Ectodermal cell (in vitro differentiated cells): ENCODE measurements at regions not wholly inside any gene's neighbourhood (a gene's known extent, or its start where the extent isn't known, plus 50 kb on each side); places are given as distances from the start of the nearest gene placed in this dataset.
"Not testable (repeated sequence)": the region's sequence is repeated elsewhere in the genome, so short reads cannot be mapped to it uniquely, and the experiment has no call there.

ENCODE experiments used
- H3K27ac ChIP-seq: 2 replicates; pipeline ENCODE4 v1.7.0; 2013; ENCODE audit warnings: mild to moderate bottlenecking, low read depth, low read length; ENCODE audit not compliant: insufficient read depth, poor library complexity, severe bottlenecking
- H3K27me3 ChIP-seq: 2 replicates; pipeline ENCODE4 v1.7.0; 2013; ENCODE audit warnings: mild to moderate bottlenecking, low read length; ENCODE audit not compliant: insufficient read depth, control insufficient read depth, poor library complexity, severe bottlenecking
- H3K36me3 ChIP-seq: one replicate; pipeline ENCODE4 v1.7.0; 2013; ENCODE audit warnings: low read length; ENCODE audit not compliant: control insufficient read depth, insufficient read depth
- H3K4me1 ChIP-seq: one replicate; pipeline ENCODE4 v1.7.0; 2013; ENCODE audit warnings: low read length; ENCODE audit not compliant: control insufficient read depth, insufficient read depth
- H3K4me3 ChIP-seq: 2 replicates; pipeline ENCODE4 v1.7.0; 2013; ENCODE audit warnings: low read depth, low read length, control low read depth; ENCODE audit not compliant: insufficient read depth
- H3K9me3 ChIP-seq: 2 replicates; pipeline ENCODE4 v1.7.0; 2013; ENCODE audit warnings: mild to moderate bottlenecking, low read length, moderate library complexity; ENCODE audit not compliant: control insufficient read depth
- WGBS, 2 experiments: methylation state at CpG; one replicate each; pipeline ENCODE4 v1.1.7; 2013; ENCODE audit warnings: missing lambda C conversion rate in 2 of 2; 5-methylcytosine and 5-hydroxymethylcytosine counted together

DNA sequence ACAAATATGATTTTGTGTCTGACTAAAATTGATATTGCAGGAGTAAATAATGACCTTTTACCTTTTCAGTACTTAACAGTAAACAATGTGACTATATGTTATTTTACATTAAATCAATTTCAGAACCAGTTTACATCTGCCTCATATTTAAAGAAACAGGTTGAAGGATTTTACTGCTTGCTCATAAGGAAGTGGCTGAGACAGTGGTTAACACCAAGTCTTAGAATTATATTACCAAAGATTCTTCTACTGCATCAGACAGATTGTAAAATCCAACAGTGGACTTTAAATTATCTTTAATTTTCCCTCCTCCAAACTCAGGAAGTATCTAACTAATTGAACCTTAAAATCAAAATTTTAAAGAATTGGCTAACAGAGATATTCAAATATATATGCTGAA lies 1929.9 kb downstream of the PCDH9 start:
- no peak overlapping the region for H3K27ac ChIP-seq
- no peaks in the 10 kb centered on the region for H3K9me3 ChIP-seq
- H3K36me3 ChIP-seq, result no peaks in the 10 kb centered on the region
- H3K4me1 ChIP-seq, result no peaks in the 10 kb centered on the region
- H3K4me3 ChIP-seq, result no peak overlapping the region
- no peaks in the 10 kb centered on the region for H3K27me3 ChIP-seq

DNA sequence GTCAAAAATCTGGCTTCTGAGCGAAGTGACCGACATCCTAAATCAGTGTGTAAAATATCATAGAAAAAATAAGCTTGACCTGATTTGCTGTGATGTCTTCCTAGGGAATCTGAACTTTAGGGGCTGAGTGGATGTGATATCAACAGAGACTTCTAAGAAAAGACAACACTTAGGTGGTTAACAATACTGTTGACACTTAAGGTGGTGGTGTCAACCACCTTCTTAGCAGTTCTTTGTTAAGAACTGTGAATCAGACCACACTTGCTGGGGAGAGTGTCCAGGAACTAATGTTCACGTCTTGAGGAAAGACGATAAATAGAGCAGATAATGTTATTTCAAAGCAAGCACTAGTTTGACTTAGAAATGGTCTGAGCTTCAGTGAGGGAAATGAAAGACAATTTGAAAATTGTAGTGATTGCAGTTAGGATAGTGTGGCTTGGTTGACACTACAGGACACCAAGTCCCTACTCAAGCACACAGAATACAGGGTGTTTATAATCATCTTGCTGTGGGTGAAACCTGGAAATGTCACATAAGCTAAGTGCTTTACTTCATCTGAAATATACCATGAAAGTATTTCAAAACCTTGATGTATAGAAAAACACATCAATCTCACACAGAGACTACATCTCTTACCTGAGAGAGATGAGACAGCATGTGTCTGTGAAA lies 1936.5 kb downstream of the PCDH9 start:
- no peaks in the 10 kb centered on the region for H3K9me3 ChIP-seq
- H3K27ac ChIP-seq, result no peak overlapping the region
- WGBS, 2 experiments, result 96 to 98% methylated on average over 4 of the region's 4 CpGs
- no peak overlapping the region for H3K4me3 ChIP-seq
- H3K4me1 ChIP-seq, result no peaks in the 10 kb centered on the region
- no peaks in the 10 kb centered on the region for H3K27me3 ChIP-seq
- H3K36me3 ChIP-seq, result no peaks in the 10 kb centered on the region

DNA sequence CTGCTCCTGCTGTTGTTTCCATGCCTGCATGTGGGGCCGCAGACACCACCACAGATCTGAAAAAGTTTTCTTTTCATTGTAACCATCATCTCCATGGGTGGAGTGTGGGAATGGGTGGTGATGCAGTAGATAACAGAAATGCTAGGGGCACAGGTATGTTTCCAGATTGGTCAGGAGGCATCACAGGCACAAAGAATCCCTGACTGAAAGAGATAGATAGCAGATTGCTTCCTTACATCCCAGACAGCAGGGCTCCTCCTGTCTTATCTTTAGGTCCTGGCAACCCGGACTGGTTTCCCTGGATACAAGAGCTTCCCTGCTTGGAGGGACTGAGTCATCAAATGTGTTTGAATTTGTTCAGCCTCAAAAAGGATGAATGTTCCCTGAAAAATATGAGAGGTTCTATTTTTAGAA lies 1937.6 kb downstream of the PCDH9 start:
- Histone ChIP-seq H3K4me1 (no peaks in the 10 kb centered on the region), H3K27ac (no peak overlapping the region), H3K36me3 (no peaks in the 10 kb centered on the region), H3K9me3 (no peaks in the 10 kb centered on the region), H3K4me3 (no peak overlapping the region), H3K27me3 (no peaks in the 10 kb centered on the region)
- 48 to 49% methylated on average over 2 of the region's 2 CpGs for WGBS, 2 experiments

DNA sequence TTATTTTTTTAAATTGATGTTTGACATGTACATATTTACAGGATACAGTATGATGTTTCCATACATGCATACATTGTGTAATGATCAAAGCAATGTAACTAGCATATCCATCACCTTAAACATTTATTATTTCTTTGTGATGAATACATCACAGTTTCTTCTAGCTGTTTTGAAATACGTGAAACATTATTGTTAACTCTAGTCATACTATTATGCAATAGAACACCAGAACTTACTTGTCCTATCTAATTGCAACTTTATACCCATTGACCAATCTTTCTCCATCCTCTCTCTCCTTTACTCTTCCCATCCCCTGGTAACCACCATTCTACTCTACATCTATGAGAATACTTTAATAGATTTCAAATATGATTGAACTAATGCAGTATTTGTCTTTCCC lies 1942.7 kb downstream of the PCDH9 start:
- Histone ChIP-seq H3K9me3 (no peaks in the 10 kb centered on the region), H3K36me3 (no peaks in the 10 kb centered on the region), H3K27ac (no peak overlapping the region), H3K4me1 (no peaks in the 10 kb centered on the region), H3K27me3 (no peaks in the 10 kb centered on the region), H3K4me3 (no peak overlapping the region)
- 100% methylated on average over 1 of the region's 1 CpG for WGBS, 2 experiments

DNA sequence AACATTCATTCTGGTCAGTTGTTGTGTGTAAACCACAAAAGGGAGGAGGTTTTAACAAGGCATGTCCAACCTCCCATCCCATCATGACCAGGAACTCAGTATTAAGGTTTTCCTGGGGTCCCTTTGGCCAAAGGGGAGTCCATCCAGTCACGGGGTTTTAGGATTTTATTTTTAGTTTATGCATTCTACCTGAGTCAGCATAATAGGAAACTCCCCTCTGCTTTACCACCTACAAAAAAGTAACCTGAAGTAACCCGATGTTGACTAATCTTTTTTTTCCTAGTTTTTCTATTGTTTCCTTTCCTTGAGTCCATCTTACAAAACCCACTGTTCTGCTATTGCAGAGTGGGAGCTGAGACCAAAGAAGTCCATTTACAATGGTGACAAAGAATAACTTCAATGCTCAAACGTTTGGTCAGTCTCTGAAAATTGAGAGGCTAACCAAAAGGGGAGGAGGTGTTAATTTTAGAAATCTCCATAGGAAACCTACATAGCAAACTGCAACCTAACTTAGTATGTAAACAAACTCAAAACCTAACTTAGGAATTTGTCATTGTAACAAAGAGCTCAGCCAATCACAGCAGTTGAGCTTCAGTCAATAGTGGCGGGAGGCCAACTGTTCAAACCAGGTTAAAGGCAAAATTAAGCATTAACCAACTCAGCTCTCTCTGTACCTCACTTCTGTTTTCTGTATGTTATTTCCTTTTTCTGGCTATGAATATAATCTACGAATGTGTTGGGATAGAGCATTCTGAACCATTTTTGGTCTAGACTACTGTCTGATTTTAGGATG lies 1954.1 kb downstream of the PCDH9 start:
- H3K9me3 ChIP-seq, result no peaks in the 10 kb centered on the region

DNA sequence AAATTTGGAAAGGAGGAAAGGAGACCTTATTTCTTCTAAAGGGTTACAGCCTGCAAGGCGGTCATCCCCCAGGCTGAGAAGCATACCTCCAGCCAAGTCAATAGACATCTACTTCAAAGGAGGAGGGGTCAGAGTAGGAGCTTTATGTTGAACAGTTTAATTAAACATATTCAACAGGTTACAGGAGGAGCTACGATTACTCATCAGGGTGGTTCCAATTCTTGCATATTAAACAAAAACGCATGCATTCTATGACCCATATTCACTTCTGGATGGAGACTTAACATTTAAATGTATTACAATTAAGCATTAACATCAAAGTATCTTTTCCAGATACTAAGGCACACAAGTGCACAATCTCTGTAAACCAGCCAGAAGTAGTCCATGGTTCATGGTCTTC lies 1955.0 kb downstream of the PCDH9 start:
- Histone ChIP-seq H3K36me3 (no peaks in the 10 kb centered on the region), H3K4me1 (no peaks in the 10 kb centered on the region), H3K27ac (no peak overlapping the region), H3K4me3 (no peak overlapping the region), H3K9me3 (no peaks in the 10 kb centered on the region), H3K27me3 (no peaks in the 10 kb centered on the region)
- WGBS, 2 experiments, result 96 to 100% methylated on average over 2 to 3 of the region's 3 CpGs

More for the DNA sequence above, 1954.1 kb downstream of the PCDH9 start:
- Histone ChIP-seq H3K36me3 (no peaks in the 10 kb centered on the region), H3K4me1 (no peaks in the 10 kb centered on the region), H3K27ac (no peak overlapping the region), H3K4me3 (no peak overlapping the region), H3K27me3 (no peaks in the 10 kb centered on the region)
- WGBS, 2 experiments, result 83 to 92% methylated on average over 4 to 5 of the region's 5 CpGs

DNA sequence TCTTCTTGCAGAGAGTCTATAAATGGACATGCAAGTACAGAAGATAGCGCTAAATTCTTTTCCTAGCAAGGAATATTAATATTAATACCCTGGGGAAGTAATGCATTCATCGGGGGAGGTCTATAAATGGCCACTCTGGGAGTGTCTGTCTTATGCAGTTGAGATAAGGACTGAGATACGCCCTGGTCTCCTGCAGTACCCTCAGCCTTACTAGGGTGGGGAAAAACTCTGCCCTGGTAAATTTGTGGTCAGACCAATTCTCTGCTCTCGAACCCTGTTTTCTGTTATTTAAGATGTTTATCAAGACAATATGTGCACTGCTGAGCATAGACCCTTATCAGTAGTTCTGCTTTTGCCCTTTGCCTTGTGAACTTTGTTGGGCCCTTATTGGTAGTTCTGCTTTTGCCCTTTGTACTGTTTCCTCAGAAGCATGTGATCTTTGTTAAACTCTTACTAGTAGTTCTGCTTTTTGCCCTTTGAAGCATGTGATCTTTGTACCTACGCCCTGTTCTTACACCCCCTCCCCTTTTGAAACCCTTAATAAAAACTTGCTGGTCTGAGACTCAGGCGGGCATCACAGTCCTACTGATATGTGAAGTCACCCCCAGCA lies 1956.2 kb downstream of the PCDH9 start:
- not testable (repeated sequence) for H3K36me3 ChIP-seq, H3K27me3 ChIP-seq, H3K9me3 ChIP-seq, H3K4me1 ChIP-seq, H3K4me3 ChIP-seq, H3K27ac ChIP-seq
- WGBS, 2 experiments, result 94 to 95% methylated on average over 5 to 6 of the region's 6 CpGs

DNA sequence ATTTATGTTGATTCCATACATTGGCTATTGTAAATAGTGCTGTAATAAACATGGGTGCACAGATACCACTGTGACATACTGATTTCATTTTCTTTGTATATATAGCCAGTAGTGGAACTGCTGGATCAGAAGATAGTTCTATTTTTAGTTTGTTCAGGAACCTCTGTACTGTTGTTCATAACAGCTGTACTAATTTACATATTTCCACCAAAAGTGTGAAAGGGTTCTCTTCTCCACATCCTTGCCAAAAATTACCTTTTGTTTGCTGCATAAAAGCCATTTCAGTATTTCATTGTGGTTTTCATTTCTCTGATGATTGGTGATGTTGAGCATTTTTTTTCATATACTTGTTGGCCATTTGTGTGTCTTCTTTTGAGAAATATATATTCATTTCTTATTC lies 1962.1 kb downstream of the PCDH9 start:
- H3K4me1 ChIP-seq, result no peaks in the 10 kb centered on the region
- no peaks in the 10 kb centered on the region for H3K36me3 ChIP-seq
- H3K27ac ChIP-seq, result no peak overlapping the region
- H3K9me3 ChIP-seq, result no peaks in the 10 kb centered on the region
- H3K27me3 ChIP-seq, result no peaks in the 10 kb centered on the region
- H3K4me3 ChIP-seq, result no peak overlapping the region

DNA sequence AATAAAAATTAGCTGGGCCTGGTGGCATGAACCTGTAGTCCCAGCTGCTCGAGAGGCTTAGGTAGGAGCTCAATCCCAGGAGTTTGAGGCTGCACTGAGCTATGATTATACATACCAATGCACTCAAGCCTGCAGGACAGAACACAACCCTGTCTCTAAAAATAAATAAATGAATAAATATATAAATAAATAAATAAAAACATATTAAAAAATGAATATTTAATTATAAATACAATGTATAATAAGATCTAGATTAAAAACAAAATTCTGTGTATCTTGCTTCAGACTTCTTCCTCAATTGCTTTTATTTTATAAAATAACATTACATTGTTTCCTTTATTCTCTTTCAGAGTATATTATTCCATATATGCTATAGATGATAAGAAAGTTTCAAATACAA lies 1964.1 kb downstream of the PCDH9 start:
- Histone ChIP-seq H3K27ac (no peak overlapping the region), H3K9me3 (no peaks in the 10 kb centered on the region), H3K4me1 (no peaks in the 10 kb centered on the region), H3K27me3 (no peaks in the 10 kb centered on the region), H3K36me3 (no peaks in the 10 kb centered on the region), H3K4me3 (no peak overlapping the region)
- WGBS, 2 experiments, result 84% methylated on average over 1 of the region's 1 CpG; no CpG with 5 or more reads in 1 of the 2 experiments

DNA sequence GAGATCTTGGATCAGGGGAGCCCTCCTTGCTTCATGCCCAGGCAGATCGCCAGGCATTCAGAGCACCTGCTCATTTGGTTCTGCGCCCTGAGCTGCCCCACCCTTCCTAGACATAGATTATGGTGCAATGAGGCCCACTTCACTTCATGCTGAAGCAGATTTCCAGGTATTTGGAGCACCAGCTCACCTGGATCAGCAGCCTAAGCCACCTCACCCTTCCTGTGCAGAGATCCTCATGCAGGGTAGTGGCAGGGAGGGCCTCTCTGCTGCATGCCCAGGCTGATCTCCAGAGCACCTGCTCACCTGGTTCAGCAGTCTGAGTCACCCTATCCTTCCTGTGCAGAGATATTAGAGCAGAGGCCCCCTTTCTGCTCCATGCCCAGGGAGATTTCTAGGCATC lies 1966.1 kb downstream of the PCDH9 start:
- no peak overlapping the region for H3K27ac ChIP-seq
- no peaks in the 10 kb centered on the region for H3K36me3 ChIP-seq
- 93 to 100% methylated on average over 2 of the region's 2 CpGs for WGBS, 2 experiments

More for the DNA sequence above, 1966.1 kb downstream of the PCDH9 start:
- no peaks in the 10 kb centered on the region for H3K4me1 ChIP-seq
- H3K9me3 ChIP-seq, result no peaks in the 10 kb centered on the region
- no peaks in the 10 kb centered on the region for H3K27me3 ChIP-seq
- no peak overlapping the region for H3K4me3 ChIP-seq
